GM18508 (cell line): ENCODE measurements at regions not wholly inside any gene's neighbourhood (a gene's known extent, or its start where the extent isn't known, plus 50 kb on each side); places are given as distances from the start of the nearest gene placed in this dataset.

Source experiments
- ATAC-seq: cut with Tn5 transposase; IDR thresholded peaks from one replicate; pipeline ENCODE4 v1.9.1; 2021; ENCODE audit warnings: moderate number of reproducible peaks; ENCODE audit not compliant: insufficient read depth, unreplicated experiment

DNA sequence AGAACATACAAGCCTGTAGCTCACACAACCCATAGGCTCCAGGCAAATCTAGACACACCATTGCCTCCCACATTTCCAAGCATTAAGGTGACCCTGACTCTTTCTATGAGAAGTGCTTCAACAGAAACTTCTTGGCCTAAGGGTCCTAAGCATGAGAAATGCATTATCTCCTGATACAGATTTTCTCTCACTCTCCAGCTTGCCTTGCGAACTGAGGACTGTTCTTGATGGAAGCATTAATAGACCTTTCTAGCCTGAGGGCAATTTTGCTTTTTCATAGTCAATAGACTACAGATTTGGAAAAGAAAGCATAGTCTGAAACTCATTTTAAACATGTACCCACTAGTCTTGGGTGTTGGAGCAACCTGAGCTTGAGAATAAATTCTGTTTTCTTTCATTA, 1801.3 kb upstream of the PCDH7 start:
- ATAC-seq: no peak

DNA sequence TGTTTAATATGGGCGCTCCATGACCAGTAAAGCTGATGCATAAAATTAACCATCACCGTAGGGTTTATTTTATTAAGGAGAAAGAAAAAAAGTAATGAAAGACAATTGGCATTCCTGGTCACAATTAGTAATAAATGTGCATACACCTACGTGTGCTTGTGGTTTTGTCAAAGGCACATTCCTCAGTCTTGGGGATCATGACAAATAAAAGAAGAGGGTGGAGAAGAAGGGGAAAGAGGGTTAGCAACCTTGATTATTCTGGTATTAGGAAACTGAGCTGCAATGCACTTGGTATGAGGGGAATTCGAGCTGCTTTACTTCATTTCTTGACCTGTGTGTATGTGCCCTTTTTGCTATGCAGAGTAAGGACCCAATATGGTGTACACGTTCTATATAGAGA, 1798.3 kb upstream of the PCDH7 start:
- no peak for ATAC-seq

DNA sequence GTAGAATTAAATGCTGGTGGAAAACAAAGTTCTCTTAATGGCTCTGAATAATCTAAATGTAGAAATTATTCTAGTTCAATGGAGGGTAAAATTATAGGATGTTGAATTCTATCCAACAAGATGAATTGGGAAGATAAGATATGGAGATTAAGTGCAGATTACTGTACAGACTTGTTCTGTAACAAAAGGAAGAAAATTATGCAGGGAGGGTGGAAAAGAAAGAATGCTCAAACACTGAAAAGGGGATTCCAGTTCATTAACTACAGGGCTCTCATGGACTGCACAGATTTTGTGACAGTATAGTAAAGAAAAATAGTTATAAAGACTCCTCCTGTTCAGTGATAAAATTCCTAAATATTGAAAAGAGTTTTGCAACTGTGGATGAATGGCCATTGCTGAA, 1794.0 kb upstream of the PCDH7 start:
- ATAC-seq: no peak

DNA sequence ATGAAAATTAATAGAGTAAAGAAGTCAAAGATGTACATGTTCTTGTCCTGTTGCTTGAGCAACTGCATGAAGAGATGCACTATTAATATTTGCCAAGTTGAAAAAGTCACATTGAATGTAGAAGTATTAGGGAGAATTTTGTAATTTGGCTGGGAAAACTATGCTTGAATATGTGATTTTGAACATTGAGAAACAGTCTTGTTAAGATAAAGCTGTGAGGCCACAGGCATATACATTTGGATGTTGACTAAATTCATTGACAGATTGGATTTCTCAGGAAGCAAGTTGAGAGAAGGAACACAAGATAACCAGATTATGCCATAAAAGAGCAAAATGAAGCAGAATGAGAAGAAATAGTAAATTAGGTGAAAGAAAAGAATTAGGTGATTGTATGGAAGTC, 1777.5 kb upstream of the PCDH7 start:
- ATAC-seq: no peak

DNA sequence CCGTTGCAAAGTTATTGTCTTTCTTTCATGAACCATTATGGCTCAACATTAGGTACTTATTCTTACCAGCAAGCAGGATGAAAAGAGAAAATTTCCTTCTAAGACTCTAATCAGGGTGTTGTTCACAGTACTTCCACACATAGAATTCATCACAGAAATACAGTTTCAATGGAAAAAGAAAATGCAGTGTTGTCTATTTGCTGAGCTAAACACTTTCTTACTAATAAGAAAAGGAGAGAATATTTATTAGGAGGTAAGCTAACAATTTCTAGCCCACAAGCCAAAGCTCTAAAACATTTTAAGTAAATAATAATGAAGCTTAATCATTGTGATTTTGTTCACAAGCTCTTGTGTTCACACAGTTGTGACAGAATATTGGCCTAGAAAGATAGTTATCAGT, 1772.8 kb upstream of the PCDH7 start:
- no peak for ATAC-seq

DNA sequence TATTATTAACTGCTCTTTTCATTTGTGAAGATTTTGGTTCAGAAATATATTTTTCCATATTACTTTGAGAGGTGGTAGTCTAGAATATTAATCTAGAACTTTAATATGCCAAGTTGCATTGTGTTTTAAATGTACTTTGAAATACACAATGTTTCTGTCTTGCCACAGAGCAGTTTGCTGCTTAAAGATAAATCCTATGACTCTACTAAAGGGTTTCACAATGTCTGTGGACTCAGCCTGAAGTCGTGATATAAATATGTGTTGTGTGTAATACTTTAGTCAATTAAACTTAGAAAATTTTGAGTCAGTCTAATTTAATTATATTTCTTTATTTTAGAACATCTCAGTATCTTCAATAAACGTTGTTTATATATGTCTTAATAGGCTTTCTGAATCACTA, 1771.7 kb upstream of the PCDH7 start:
- no peak for ATAC-seq

DNA sequence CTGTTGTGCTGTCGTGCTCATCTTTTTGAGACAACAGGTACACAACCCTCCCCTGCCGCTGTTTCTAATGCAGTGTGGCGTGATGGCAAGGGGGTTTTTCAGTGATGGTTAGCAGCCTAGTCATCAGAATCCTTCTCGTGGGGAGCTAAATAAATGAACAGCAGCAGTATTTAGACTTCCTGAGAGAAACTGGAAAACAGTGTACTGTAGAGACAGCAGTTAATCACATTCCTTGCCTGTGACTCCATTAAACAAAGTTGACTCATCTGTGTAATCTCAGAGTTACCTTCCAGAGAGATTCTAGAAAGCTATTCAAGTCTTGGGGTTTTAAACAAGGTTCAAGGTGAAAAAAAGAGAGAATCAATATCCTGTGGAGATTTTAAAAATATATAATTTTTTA, 1753.2 kb upstream of the PCDH7 start:
- ATAC-seq: no peak

DNA sequence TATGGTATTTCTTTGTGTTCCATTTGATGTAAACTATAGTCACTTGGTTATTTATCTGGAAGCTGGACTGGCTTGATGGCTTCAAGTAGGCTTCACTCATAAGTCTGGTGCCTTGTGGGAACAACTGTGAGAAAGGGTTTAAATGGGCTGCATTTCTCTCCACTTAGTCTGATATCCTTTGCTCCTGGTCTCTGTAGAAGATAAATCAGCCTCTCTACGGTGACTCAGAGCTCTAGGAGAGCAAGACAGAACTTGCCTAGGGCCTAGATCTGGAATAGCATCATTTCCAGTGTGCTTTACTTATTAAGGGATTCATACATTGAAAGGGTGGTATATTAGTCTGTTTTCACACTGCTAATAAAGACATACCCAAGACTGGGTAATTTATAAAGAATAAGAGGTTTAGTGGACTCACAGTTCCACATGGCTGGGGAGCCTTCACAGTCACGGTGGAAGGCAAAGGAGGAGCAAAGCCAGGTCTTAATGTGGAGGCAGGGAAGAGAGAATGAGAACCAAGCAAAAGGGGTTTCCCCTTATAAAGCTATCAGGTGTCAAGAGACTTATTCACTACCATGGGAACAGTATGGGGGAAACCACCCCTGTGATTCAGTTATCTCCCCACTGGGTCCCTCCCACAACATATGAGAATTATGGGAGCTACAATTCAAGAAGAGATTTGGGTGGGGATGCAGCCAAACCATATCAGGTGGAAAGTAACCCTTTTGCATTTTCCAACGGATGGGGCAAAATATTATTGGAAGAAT, 1746.4 kb upstream of the PCDH7 start:
- ATAC-seq: no peak

DNA sequence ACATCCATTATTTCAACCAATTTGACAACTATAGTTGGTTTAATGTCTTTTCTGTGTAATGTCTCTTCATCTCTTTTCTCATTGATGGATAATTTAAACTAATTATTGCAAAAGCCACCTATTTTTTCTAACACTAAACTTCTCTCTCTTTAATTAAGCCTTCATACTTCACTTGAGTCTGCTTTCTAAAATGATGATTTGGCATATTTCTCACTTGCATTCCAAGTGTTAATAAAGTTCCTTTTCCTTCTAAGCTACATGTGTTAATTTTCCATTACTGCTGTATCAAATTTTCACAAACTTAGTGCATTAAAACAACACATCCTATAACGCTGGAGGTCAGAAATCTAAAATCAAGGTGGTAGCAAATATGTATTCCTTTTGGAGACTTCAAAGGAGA, 1743.8 kb upstream of the PCDH7 start:
- ATAC-seq: no peak

DNA sequence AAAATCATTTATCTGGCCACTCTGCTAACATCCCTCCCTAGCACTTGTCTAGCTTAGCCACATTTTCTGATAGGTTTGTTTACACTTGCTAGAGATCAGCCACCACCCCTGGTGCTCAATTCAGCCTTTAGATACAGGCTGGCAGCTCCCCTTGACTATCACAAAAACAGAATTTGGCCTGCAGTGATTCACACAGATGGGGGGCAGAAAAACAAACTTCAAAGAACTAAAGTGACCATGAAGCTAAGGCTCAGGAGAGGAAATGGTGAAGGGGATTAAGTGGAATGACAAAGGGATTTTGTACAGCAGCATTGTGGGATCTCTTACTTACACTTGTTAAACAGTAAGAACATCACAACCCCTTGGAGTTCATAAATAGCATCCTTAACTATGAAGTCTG, 1718.0 kb upstream of the PCDH7 start:
- no peak for ATAC-seq

DNA sequence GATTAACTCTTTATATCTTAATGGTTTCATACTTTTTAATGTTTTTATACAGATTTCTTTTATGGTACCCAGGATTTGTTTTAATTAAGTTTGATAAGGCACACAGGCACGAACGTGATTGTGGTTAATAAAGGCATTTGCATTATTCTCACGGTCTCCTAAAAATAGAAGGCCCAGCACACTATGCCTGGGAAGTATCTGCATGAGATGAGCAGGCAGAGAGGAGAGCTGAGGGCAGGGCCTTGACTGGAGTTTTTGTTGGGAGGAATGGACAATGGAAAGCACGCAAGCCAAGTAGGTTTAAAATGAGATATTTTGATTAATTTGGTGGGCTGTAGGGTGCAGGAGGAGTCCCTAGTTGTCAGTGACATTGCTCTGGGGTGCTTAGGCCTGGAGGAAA, 1714.3 kb upstream of the PCDH7 start:
- ATAC-seq: no peak

DNA sequence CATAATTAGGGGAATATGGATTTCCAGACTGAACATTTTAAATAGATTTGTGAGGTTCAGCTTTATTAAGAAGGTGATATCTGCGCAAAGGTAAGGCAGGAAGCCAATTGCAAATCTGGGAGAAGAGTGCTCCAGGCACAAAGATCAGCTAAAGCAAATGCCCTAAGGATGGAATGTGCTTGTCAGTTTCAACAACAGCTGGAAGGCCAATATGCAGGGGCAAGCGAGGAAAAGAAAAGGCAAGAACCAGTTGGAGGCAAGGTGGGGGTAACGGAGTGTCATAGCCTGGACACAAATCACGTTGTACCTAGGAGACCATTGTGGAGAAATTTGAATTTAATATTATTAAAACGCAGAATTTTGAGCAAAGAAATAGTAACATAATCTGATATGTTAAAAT, 1710.3 kb upstream of the PCDH7 start:
- no peak for ATAC-seq

DNA sequence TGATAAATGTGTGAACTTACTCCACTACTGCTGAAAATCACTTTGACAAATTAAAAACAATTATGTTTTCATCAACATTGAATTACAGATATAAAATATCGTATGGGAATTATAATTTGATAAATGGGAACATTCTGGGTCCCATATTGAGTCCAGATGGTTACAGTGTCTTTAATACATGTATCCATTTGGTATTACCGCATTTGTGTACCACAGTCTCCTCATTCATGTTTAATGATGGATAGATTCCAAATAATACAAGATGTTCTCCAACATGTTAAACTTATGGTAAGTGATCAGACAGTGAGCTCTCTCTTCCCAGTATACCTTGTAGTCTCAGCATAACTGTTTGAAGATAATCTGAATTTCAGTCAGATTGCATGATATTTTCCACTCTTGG, 1706.8 kb upstream of the PCDH7 start:
- ATAC-seq: no peak

DNA sequence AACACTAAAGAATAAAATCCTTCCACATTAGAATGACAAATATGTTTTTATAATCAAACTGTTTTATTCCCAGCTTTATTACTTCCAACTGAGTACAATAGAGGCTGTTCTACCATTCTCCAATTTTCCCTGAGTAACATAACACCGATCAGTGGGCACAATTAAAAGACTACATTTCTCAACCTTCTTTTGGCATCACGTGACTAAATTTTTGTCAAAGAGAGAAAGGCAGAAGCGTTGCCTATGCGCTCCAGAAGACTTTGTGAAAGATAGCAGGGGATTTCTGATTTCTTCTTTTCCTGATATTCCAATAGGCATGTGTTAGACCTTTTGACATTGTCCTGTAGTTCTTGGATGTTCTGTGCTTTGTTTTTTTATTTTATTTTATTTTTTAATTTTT, 1705.6 kb upstream of the PCDH7 start:
- ATAC-seq: no peak

DNA sequence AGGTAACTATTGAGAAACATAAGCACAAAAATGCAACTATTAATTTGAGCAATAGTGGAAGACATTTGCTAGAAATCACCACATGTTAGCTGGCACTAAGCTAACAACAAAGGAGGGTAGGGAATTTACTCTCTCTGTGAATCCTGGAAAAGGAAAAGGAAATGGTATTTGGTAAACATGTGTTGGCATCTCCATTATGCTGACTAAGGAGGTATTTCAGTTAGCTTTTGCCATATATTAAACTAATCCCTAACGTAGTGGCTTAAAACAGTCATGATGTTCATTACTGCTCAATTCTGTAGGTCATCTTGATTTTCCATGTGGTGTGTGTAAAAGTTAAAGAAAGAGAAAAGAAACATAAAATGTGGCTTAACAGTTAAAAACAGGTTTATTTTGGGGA, 1686.5 kb upstream of the PCDH7 start:
- no peak for ATAC-seq

DNA sequence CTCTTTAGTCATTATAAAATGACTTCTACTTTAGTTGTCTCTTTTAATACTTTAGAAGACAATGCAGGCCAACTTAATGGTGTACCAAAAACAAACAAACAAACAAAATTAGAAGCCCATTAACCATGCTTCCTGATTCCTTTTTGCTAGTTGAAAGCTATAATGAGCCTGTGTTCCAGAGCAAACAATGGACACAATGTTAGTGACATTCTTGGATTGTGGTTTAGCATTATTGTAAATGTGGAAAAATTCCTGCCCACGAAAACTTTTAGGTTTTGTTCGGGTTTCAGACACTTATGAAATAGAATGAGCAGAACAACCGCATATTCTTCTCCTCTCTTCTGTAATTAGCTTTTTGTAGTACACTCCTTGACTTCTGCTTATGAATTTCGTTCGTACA, 1682.7 kb upstream of the PCDH7 start:
- ATAC-seq: no peak

DNA sequence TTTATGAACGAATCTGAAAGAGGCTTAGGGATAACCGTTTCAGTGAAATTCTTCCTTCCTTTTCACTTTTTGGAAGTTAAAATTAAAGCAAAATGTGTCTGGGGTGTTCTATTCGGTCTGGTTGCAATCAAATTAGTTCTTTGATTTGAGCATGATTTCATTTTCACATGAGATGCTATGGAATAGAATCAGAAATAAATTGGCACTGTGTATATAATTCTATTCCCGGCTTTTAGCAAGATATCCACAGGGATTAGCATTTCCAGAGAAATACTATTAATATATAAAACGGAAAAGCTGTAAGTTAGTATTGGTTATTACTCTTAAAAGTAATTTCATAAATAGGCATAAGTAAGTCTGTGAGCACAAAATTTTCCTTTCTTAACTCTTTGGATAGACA, 1676.8 kb upstream of the PCDH7 start:
- ATAC-seq: no peak

DNA sequence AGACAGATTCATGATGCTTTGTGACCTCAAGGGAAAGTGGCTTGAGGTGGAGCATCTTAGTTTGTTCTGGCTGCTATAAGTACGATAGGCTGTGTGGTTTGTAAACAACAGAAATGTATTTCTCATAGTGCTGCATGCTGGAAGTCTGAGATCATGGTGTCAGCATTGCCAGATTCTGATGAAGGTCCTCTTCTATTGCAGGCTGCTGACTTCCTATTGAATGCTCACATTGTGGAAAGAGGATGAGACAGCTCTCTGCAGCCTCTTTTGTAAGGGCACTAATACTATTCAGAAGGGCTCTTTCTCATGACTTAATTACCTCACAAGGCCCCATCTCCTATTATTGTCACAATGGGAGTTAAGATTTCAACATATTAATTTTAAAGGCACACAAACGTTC, 1674.0 kb upstream of the PCDH7 start:
- ATAC-seq: no peak

DNA sequence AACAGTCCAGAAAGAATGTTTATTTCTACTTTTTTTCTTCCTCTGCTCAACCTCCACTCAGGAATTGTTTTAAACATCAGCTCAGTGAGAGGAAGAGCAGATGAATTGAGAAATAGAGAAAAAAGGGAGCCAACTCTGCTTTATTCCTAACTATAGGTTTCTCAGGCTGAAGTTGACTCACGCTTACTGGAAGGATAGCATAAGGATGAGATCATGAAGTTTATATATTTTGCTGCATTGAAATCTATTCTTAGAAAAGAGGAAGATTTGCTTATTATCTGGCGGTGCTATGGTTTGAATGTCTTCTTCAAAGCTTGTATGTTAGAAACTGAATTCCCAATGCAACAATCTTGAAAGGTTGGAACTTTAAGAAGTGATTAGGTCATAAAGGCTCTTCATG, 1673.4 kb upstream of the PCDH7 start:
- ATAC-seq: no peak

DNA sequence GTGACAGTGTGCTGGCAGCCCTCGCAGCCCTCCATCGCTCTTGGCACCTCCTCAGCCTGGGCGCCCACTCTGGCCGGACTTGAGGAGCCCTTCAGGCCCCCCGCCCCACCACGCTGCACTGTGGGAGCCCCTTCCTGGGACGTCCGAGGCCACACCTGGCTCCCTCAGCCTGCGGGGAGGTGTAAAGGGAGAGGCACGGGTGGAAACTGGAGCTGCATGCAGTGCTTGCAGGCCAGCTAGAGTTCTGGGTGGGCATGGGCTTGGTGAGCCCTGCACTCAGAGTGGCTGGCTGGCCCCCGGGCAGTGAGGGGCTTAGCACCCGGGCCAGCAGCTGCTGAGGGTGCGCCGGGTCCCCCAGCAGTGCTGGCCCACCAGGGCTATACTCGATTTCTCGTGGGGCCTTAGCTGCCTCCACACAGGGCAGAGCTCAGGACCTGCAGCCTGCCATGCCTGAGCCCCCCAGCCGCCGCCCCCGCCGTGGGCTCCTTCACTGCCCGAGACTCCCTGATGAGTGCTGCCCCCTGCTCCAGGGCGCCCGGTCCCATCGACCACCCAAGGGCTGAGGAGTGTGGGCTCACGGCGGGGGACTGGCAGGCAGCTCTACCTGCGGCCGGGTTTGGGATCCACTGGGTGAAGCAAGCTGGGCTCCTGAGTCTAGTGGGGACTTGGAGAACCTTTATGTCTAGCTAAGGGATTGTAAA, 1672.7 kb upstream of the PCDH7 start:
- ATAC-seq: no peak

DNA sequence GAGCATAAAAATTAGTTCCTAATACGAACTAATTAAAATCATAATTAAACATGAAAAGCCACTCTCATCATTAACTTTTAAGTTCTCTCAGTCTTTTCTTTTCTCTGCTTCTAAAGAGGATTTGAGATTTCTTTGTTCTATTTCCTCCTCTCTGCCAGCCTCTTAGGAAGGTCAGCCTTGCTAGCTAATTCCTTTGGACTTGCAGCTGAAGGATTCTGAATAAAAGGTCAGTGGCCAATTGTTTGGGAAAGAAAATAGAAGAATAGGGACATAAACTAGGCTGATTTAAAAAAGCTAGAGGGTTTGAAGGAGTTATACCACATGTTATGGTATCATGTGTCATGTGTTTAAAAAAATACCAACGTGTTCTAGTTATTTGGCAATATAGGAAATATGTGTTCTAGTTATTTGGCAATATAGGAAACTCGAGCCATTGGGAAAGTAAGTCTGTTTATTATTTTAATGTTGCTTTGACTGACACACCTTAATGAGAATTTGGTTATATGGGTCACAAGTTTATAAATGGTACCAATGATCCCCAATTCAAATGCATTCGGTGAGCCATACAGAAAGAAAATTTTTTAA, 1668.7 kb upstream of the PCDH7 start:
- no peak for ATAC-seq

DNA sequence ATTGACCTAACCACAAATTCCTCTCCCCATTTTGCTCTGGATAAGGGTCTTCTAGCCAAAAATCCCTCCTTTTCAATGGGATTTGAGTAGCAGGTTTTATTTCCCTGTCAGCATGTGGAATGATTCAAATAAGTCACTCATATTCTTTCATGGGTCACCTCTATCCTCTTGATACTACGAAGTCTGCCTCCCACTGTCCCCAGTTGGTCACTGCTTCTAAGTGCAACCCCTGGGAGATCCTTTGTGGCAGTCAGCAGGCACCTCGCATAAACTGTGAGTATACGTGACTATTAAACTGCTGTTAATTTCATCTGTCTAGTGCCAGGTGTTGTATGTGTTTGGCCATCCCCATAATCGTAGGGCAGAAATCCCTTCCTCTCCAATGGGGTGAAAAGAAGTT, 1667.9 kb upstream of the PCDH7 start:
- no peak for ATAC-seq
